NT2/D1 (cell line): ENCODE measurements at regions not wholly inside any gene's neighbourhood (a gene's known extent, or its start where the extent isn't known, plus 50 kb on each side); places are given as distances from the start of the nearest gene placed in this dataset.

Experiments used
- DNase-seq: peaks from one replicate; pipeline ENCODE4 v3.0.0-alpha.2; 2011; ENCODE audit warnings: low read depth, low spot score
- H3K27me3 ChIP-seq: 2 replicates; pipeline ENCODE4 v1.6.0; 2011; ENCODE audit warnings: mild to moderate bottlenecking; ENCODE audit not compliant: insufficient read length, insufficient read depth
- H3K36me3 ChIP-seq: 2 replicates; pipeline ENCODE4 v1.6.1; 2011; ENCODE audit warnings: mild to moderate bottlenecking, low read length, mixed read lengths; ENCODE audit not compliant: insufficient read depth, insufficient read length
- H3K4me1 ChIP-seq: 2 replicates; pipeline ENCODE4 v1.5.1; 2011; ENCODE audit not compliant: insufficient read depth, insufficient read length
- H3K4me3 ChIP-seq: 2 replicates; pipeline ENCODE4 v1.5.1; 2011; ENCODE audit warnings: low read depth; ENCODE audit not compliant: insufficient read length
- H3K9ac ChIP-seq: 2 replicates; pipeline ENCODE4 v1.6.0; 2011; ENCODE audit warnings: low read depth; ENCODE audit not compliant: insufficient read length
- H3K9me3 ChIP-seq: 2 replicates; pipeline ENCODE4 v1.5.1; 2011; ENCODE audit warnings: mild to moderate bottlenecking, low read length; ENCODE audit not compliant: insufficient read depth
- SUZ12 ChIP-seq: IDR thresholded peaks from 2 replicates; pipeline ENCODE4 v1.6.1; 2011; ENCODE audit not compliant: insufficient read length, insufficient read depth; ENCODE audit errors: extremely low read depth
- YY1 ChIP-seq: IDR thresholded peaks from 2 replicates; pipeline ENCODE4 v1.6.1; 2011; ENCODE audit not compliant: insufficient read length, insufficient read depth
- ZNF274 ChIP-seq: IDR thresholded peaks from 2 replicates; pipeline ENCODE4 v1.6.1; 2011; ENCODE audit warnings: mild to moderate bottlenecking, low read depth, low read length

DNA sequence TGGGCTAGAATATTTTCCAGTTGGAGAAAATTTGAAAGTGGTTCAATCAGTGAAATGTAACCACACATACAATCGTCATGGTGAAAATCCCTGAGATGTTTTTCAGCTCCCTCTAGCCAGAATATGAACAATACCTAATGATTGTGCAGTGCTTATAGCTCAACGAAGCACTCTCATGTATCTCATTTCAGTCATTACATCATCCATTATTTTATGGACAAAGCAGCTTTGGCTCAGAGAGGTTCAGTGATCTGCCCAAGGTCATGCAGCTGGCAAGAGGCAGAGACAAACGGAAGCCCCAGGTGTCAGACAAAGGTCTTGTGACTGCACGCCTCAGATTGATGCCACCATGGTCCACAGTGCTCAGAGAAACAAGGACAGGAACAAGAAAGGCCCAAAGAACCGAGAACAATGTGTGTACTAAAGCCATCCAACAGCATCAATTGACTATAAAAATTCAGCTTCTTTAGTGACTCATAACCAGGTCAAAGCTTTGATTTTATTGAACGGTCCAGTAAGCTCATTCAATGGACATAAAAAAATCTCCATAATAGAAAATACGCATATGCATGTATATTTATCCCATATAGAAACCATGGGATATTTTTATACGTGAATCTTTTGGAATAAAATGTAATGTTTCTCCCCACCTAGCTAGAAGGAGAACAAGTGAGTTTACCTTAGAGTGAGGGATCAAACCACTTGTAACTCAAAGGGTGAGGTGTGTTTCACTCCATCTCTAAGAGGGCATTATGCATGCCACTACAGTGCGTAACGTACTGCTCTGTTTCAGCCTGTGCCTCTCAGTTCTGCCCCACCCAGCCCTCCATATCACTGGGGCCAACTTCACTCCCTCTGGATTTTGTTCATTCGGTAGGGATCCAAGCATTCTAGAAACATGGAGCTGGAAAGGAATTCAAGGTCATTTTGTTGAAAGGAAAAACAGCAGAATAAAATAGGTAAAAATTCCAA, 141.8 kb downstream of the GRIN2B start:
- no peak overlapping the region for H3K4me3 ChIP-seq
- no peaks in the 10 kb centered on the region for H3K36me3 ChIP-seq
- H3K9ac ChIP-seq = no peak overlapping the region
- no peaks in the 10 kb centered on the region for H3K9me3 ChIP-seq
- DNase-seq = no peak
- H3K4me1 ChIP-seq = no peaks in the 10 kb centered on the region
- H3K27me3 ChIP-seq = no peaks in the 10 kb centered on the region
- TF ChIP-seq YY1 (no peak), ZNF274 (no peak), SUZ12 (no peak)

DNA sequence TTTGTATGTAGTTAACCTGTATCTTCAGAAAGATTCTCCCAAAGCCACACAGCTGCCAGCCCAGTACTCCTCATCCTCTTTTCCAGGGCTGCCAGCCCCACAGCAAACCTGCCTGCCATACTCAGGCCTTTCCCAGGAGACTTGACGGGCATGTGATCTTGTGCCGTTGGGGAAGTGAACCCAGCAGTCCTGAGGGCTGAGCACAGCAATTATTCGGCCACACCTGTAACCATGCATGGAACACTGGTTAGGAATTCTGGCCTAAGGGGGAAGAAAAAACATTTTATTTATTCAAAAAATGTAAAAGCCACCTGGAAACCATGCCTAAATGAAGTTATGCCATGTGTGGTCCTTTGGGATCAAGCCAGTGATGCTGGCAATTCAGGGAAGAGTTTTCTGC, 145.3 kb downstream of the GRIN2B start:
- Histone ChIP-seq H3K4me3 (no peak overlapping the region), H3K27me3 (no peaks in the 10 kb centered on the region), H3K9ac (no peak overlapping the region), H3K4me1 (no peaks in the 10 kb centered on the region), H3K9me3 (no peaks in the 10 kb centered on the region), H3K36me3 (no peaks in the 10 kb centered on the region)
- DNase-seq = no peak
- TF ChIP-seq SUZ12 = no peak
- no peak for TF ChIP-seq YY1
- TF ChIP-seq ZNF274 = no peak

DNA sequence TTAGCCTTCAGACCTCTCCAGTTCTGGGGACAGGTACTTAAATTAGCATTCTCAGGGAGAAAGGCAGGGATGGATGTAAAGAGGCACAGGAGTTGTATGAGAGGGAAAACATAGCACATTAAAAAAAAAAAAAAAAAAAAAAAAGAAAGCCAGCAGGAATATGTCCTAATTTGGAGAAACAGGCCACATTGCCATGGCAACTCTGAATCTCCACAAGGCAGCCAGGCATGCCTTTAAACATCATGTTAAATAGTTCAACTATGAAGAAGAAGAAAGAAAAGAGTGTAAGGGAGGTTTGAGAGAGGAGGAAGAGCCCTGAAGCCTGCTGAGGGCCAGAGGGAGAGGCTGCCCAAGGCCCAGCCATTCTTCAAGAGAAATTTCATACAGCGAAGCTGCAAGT, 145.8 kb downstream of the GRIN2B start:
- Histone ChIP-seq H3K36me3 (no peaks in the 10 kb centered on the region), H3K4me1 (no peaks in the 10 kb centered on the region), H3K27me3 (no peaks in the 10 kb centered on the region), H3K9ac (no peak overlapping the region), H3K4me3 (no peak overlapping the region), H3K9me3 (no peaks in the 10 kb centered on the region)
- no peak for TF ChIP-seq SUZ12
- no peak for TF ChIP-seq ZNF274
- no peak for TF ChIP-seq YY1
- no peak for DNase-seq

DNA sequence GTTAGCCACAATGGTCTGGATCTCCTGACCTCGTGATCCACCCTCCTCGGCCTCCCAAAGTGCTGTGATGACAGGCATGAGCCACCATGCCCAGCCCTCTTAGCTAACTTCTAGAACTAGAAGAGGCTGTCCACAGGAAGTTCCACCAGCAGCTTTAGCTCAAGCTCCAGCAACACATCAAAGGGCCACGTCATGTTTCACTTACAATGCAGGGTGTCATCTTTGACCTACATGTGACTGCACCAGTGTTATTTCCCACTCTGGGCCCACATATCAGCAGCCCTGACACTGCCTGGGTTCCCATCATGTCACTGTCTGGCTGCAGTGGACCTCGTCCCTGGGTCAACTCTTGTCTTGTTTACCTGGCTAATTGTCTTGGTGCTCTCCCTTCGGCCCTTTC, 147.2 kb downstream of the GRIN2B start:
- no peak overlapping the region for H3K9ac ChIP-seq
- no peaks in the 10 kb centered on the region for H3K4me1 ChIP-seq
- no peak for DNase-seq
- H3K4me3 ChIP-seq = no peak overlapping the region
- H3K36me3 ChIP-seq = no peaks in the 10 kb centered on the region
- TF ChIP-seq YY1 (no peak), ZNF274 (no peak), SUZ12 (no peak)
- no peaks in the 10 kb centered on the region for H3K9me3 ChIP-seq
- H3K27me3 ChIP-seq = no peaks in the 10 kb centered on the region

DNA sequence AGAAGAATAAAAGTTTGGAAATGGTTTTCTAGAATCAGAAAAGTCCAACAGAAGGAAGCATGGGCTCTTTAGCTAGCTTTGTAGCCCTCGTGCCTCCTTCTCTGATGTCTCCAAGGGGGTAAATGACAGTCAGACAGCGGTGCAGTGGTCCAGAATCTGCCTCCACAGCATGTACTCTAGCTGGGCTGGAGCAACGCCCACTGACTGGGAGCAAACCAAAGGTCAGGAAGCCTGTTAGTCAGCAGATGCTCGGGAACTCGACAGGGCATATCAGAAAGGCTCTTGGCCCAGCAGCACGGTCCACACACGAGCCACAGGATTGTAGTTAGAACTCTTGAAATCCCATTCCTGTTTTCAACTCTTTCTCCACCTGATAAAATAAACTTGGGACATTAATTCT, 164.3 kb downstream of the GRIN2B start:
- no peak for TF ChIP-seq YY1
- no peak for TF ChIP-seq SUZ12
- Histone ChIP-seq H3K4me1 (no peaks in the 10 kb centered on the region), H3K9ac (no peak overlapping the region), H3K4me3 (no peak overlapping the region), H3K9me3 (no peaks in the 10 kb centered on the region), H3K36me3 (no peaks in the 10 kb centered on the region), H3K27me3 (no peaks in the 10 kb centered on the region)
- no peak for DNase-seq

DNA sequence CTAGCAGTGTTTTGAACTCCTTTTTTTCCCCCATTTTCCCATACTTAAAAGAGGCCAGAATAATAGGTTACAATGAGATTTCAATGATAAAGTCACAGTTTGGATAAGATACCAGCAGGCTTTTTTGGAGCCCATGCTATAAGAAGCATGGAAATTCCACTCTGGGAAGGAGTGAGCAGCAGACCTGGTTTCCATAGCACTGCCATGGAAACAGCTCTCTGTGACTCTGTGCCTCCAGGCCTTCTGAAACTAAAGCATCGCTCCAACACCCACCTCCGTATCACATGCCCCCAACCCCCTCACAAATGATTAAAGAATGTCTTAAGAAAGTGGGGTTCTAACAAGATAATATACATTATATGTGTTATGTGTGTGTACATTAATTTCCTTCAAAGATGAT, 165.0 kb downstream of the GRIN2B start:
- H3K4me1 ChIP-seq = no peaks in the 10 kb centered on the region
- H3K4me3 ChIP-seq = no peak overlapping the region
- H3K36me3 ChIP-seq = no peaks in the 10 kb centered on the region
- TF ChIP-seq SUZ12 = no peak
- TF ChIP-seq YY1 = no peak
- no peak for TF ChIP-seq ZNF274
- no peaks in the 10 kb centered on the region for H3K27me3 ChIP-seq
- H3K9me3 ChIP-seq = no peaks in the 10 kb centered on the region
- no peak overlapping the region for H3K9ac ChIP-seq
- peak; percentile 66 for DNase-seq

DNA sequence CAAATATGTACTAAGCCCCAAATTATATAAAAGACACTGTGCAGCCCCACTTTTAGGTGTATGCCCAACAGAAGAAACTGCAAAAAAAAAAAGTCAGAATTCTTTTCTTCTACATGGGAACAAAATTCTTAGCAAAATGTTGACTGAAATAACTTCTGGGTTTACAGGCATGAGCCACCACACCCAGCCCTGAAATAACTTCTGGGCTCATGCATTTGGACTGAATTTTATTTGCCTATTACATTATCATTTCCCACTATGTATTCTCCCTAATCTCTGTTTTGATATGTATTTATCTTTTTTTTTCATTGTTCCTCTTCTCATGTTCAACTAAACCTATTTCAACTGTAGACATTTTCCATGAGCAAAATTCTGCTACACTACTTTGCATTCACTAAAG, 169.2 kb downstream of the GRIN2B start:
- no peak overlapping the region for H3K9ac ChIP-seq
- no peak overlapping the region for H3K4me3 ChIP-seq
- H3K36me3 ChIP-seq = no peaks in the 10 kb centered on the region
- H3K9me3 ChIP-seq = no peaks in the 10 kb centered on the region
- TF ChIP-seq YY1 (no peak), SUZ12 (no peak), ZNF274 (no peak)
- no peak for DNase-seq
- no peaks in the 10 kb centered on the region for H3K4me1 ChIP-seq
- H3K27me3 ChIP-seq = no peaks in the 10 kb centered on the region
